ENCODE measurements at regions not wholly inside any gene's neighbourhood (a gene's known extent, or its start where the extent isn't known, plus 50 kb on each side); places are given as distances from the start of the nearest gene placed in this dataset.

DNA sequence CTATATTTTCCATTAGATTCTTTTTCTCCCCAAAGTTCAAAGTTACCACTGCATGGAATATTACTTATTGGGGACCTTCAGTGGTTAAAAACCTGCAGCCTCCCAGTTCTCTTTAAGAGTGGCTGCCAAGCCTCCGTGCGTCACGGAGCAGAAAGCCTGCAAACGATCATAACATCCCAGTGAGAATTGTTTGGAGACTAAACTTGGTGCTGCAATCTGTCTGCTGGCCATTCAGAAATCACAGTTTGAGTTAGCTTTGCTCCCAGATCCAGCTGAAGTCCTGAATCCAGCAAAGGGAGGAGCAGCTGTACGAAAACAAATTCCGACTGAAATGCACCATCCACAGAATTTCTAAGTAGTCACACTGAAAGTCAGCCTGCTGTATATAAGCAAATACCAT, 213.5 kb upstream of the PDE10A start:
- H3K27ac ChIP-seq (ENCODE audit: low read depth, low read length): no peak overlapping the region
- ChIA-PET CTCF (no interaction called here), POLR2A (no interaction called here)
- Mint-ChIP-seq H3K4me1 (no peaks in the 10 kb centered on the region), H3K9me3 (peaks cover 0 to 16% (median 2%) of the 10 kb centered on the region in 11 donors), H3K36me3 (peaks cover 0 to 5% (median 0%) of the 10 kb centered on the region in 5 donors), H3K4me3 (no peak overlapping the region), H3K27me3 (peaks cover 12 to 31% (median 16%) of the 10 kb centered on the region in 5 donors), H3K27ac (no peak overlapping the region)
- no peak overlapping the region for H3K4me3 ChIP-seq (ENCODE audit: low read length)
- no peaks in the 10 kb centered on the region for H3K27me3 ChIP-seq (ENCODE audit: control insufficient read depth in 2 of 2, insufficient read depth in 2 of 2, low read length in 2 of 2)
- H3K9me3 ChIP-seq (ENCODE audit: control insufficient read depth in 2 of 3, low read length in 3 of 3): no peaks in the 10 kb centered on the region
- DNase-seq (no peak), ATAC-seq (no peak)
- no peaks in the 10 kb centered on the region for H3K4me1 ChIP-seq (ENCODE audit: control insufficient read depth in 2 of 2, insufficient read depth in 2 of 2, low read length in 2 of 2)
- intact Hi-C loops (cut with micrococcal nuclease): no loop called here
- no peaks in the 10 kb centered on the region for H3K36me3 ChIP-seq (ENCODE audit: control insufficient read depth in 2 of 3, insufficient read depth in 3 of 3, low read length in 3 of 3)

- ATAC-seq: no peak
- Mint-ChIP-seq H3K27me3 (peaks cover 11 to 37% (median 14%) of the 10 kb centered on the region in 5 donors), H3K36me3 (peaks cover 0 to 5% (median 0%) of the 10 kb centered on the region in 5 donors), H3K9me3 (peaks cover 0 to 22% (median 2%) of the 10 kb centered on the region in 11 donors), H3K4me3 (no peak overlapping the region), H3K4me1 (no peaks in the 10 kb centered on the region), H3K27ac (no peak overlapping the region)
- no peaks in the 10 kb centered on the region for H3K36me3 ChIP-seq (ENCODE audit: control insufficient read depth in 2 of 3, insufficient read depth in 3 of 3, low read length in 3 of 3)
- H3K27ac ChIP-seq (ENCODE audit: low read depth, low read length): no peak overlapping the region
- H3K27me3 ChIP-seq (ENCODE audit: control insufficient read depth in 2 of 2, insufficient read depth in 2 of 2, low read length in 2 of 2): no peaks in the 10 kb centered on the region
- no peak overlapping the region for H3K4me3 ChIP-seq (ENCODE audit: low read length)
- DNase-seq: no peak
- ChIA-PET CTCF (no interaction called here), POLR2A (no interaction called here)
- no peaks in the 10 kb centered on the region for H3K4me1 ChIP-seq (ENCODE audit: control insufficient read depth in 2 of 2, insufficient read depth in 2 of 2, low read length in 2 of 2)
- H3K9me3 ChIP-seq (ENCODE audit: control insufficient read depth in 2 of 3, low read length in 3 of 3): no peaks in the 10 kb centered on the region
- intact Hi-C loops (cut with micrococcal nuclease): no loop called here
Observed at GRCh38 chr6:165875946-165876345, 212.9 kb upstream of the PDE10A start.

DNA sequence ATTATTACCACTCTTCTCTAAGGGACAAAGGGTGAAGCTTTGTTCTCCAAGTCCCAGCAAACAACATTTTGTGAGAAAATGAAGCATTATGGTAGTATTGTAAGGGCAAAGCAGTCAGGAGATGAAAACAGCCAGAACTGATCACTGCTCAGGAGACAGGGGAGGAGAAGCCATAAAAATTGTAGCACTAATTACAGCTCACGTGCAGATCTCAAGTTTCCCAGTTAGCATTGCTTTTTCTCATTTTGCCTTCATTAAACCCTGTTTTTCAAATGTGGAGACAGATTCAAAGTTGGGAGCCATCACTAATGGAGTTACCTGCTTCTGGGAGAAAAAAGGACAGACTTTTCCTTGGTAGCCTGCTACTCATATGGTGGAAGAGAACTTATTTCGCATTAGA, 210.9 kb upstream of the PDE10A start:
- Mint-ChIP-seq H3K4me3 (no peak overlapping the region), H3K27me3 (peaks cover 10 to 47% (median 14%) of the 10 kb centered on the region in 5 donors), H3K27ac (no peak overlapping the region), H3K36me3 (peaks cover 0 to 7% (median 0%) of the 10 kb centered on the region in 5 donors), H3K4me1 (no peaks in the 10 kb centered on the region), H3K9me3 (peaks cover 0 to 40% (median 12%) of the 10 kb centered on the region in 11 donors)
- no peaks in the 10 kb centered on the region for H3K9me3 ChIP-seq (ENCODE audit: control insufficient read depth in 2 of 3, low read length in 3 of 3)
- ChIA-PET POLR2A (no interaction called here), CTCF (no interaction called here)
- H3K27ac ChIP-seq (ENCODE audit: low read depth, low read length): no peak overlapping the region
- H3K27me3 ChIP-seq (ENCODE audit: control insufficient read depth in 2 of 2, insufficient read depth in 2 of 2, low read length in 2 of 2): no peaks in the 10 kb centered on the region
- no peaks in the 10 kb centered on the region for H3K4me1 ChIP-seq (ENCODE audit: control insufficient read depth in 2 of 2, insufficient read depth in 2 of 2, low read length in 2 of 2)
- ATAC-seq (no peak), DNase-seq (no peak)
- intact Hi-C loops (cut with micrococcal nuclease): no loop called here
- H3K36me3 ChIP-seq (ENCODE audit: control insufficient read depth in 2 of 3, insufficient read depth in 3 of 3, low read length in 3 of 3): no peaks in the 10 kb centered on the region
- no peak overlapping the region for H3K4me3 ChIP-seq (ENCODE audit: low read length)

DNA sequence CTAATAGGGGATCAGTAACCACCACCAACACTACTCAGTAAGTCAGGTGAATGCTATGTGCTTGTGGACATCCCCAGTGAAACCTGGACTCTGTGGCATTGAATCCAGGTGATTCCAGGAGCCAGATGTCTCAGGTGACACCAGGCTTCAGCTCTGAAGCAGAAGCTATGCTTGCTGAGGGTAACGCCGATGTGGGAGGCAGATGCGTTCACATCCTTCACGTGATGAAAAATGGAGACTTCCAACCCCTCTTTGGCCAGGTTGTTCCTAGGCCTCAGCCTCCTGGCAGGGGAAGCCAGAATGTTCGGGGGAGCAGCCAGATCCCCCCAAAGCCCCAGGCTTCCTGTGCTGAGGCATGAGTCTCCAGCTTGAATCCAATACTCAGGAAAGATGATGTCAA, 209.8 kb upstream of the PDE10A start:
- no peak overlapping the region for H3K4me3 Mint-ChIP-seq
- Histone ChIP-seq H3K27ac (ENCODE audit: low read depth, low read length) (no peak overlapping the region), H3K27me3 (ENCODE audit: control insufficient read depth in 2 of 2, insufficient read depth in 2 of 2, low read length in 2 of 2) (no peaks in the 10 kb centered on the region), H3K4me1 (ENCODE audit: control insufficient read depth in 2 of 2, insufficient read depth in 2 of 2, low read length in 2 of 2) (no peaks in the 10 kb centered on the region), H3K4me3 (ENCODE audit: low read length) (no peak overlapping the region), H3K36me3 (ENCODE audit: control insufficient read depth in 2 of 3, insufficient read depth in 3 of 3, low read length in 3 of 3) (no peaks in the 10 kb centered on the region), H3K9me3 (ENCODE audit: control insufficient read depth in 2 of 3, low read length in 3 of 3) (no peaks in the 10 kb centered on the region)
- intact Hi-C loops (cut with micrococcal nuclease): no loop called here
- H3K9me3 Mint-ChIP-seq: peaks cover 2 to 38% (median 14%) of the 10 kb centered on the region in 11 donors
- ChIA-PET POLR2A (no interaction called here), CTCF (no interaction called here)
- ATAC-seq (no peak), DNase-seq (no peak)
- peaks cover 0 to 7% (median 0%) of the 10 kb centered on the region in 5 donors for H3K36me3 Mint-ChIP-seq
- peaks cover 9 to 38% (median 11%) of the 10 kb centered on the region in 5 donors for H3K27me3 Mint-ChIP-seq
- no peak overlapping the region for H3K27ac Mint-ChIP-seq
- no peaks in the 10 kb centered on the region for H3K4me1 Mint-ChIP-seq

GRCh38 chr6:165872311-165872710, 209.3 kb upstream of the PDE10A start:
- H3K27me3 ChIP-seq (ENCODE audit: control insufficient read depth in 2 of 2, insufficient read depth in 2 of 2, low read length in 2 of 2): no peaks in the 10 kb centered on the region
- H3K9me3 Mint-ChIP-seq: peaks cover 2 to 38% (median 16%) of the 10 kb centered on the region in 11 donors
- no peaks in the 10 kb centered on the region for H3K4me1 ChIP-seq (ENCODE audit: control insufficient read depth in 2 of 2, insufficient read depth in 2 of 2, low read length in 2 of 2)
- intact Hi-C loops (cut with micrococcal nuclease): no loop called here
- CTCF ChIA-PET: no interaction called here
- H3K9me3 ChIP-seq (ENCODE audit: control insufficient read depth in 2 of 3, low read length in 3 of 3): no peaks in the 10 kb centered on the region
- POLR2A ChIA-PET: no interaction called here
- no peaks in the 10 kb centered on the region for H3K36me3 ChIP-seq (ENCODE audit: control insufficient read depth in 2 of 3, insufficient read depth in 3 of 3, low read length in 3 of 3)
- ATAC-seq: no peak
- H3K4me1 Mint-ChIP-seq: no peaks in the 10 kb centered on the region
- H3K27ac ChIP-seq (ENCODE audit: low read depth, low read length): no peak overlapping the region
- no peak for DNase-seq
- H3K4me3 Mint-ChIP-seq: no peak overlapping the region
- no peak overlapping the region for H3K27ac Mint-ChIP-seq
- no peak overlapping the region for H3K4me3 ChIP-seq (ENCODE audit: low read length)
- peaks cover 0 to 7% (median 0%) of the 10 kb centered on the region in 5 donors for H3K36me3 Mint-ChIP-seq
- peaks cover 8 to 35% (median 9%) of the 10 kb centered on the region in 5 donors for H3K27me3 Mint-ChIP-seq

DNA sequence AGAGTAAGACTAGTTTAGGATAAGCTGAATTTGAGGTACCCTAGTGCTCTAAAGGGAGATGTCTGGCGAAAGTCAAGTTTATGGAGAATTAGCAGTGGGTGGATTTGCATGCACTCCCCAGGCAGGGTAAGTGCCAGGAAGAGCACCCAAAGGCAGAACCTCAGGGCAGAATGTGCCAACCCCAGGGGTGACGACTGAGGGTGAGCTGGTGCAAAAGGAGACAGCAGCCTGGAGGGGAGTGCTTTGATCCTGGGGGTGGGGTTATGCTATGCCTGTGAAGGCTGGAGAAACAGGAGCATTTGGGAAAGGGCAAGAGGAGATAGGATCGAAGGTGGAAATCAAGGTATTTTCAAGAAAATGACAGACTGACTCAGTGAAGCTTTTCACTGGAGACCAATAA, 208.5 kb upstream of the PDE10A start:
- no peaks in the 10 kb centered on the region for H3K36me3 ChIP-seq (ENCODE audit: control insufficient read depth in 2 of 3, insufficient read depth in 3 of 3, low read length in 3 of 3)
- H3K27me3 ChIP-seq (ENCODE audit: control insufficient read depth in 2 of 2, insufficient read depth in 2 of 2, low read length in 2 of 2): no peaks in the 10 kb centered on the region
- peaks cover 2 to 43% (median 16%) of the 10 kb centered on the region in 11 donors for H3K9me3 Mint-ChIP-seq
- ATAC-seq: no peak
- peaks cover 0 to 7% (median 0%) of the 10 kb centered on the region in 5 donors for H3K36me3 Mint-ChIP-seq
- no peak overlapping the region for H3K4me3 ChIP-seq (ENCODE audit: low read length)
- H3K4me1 ChIP-seq (ENCODE audit: control insufficient read depth in 2 of 2, insufficient read depth in 2 of 2, low read length in 2 of 2): no peaks in the 10 kb centered on the region
- CTCF ChIA-PET: no interaction called here
- H3K27ac ChIP-seq (ENCODE audit: low read depth, low read length): no peak overlapping the region
- H3K9me3 ChIP-seq (ENCODE audit: control insufficient read depth in 2 of 3, low read length in 3 of 3): no peaks in the 10 kb centered on the region
- intact Hi-C loops (cut with micrococcal nuclease): no loop called here
- H3K27me3 Mint-ChIP-seq: peaks cover 5 to 36% (median 12%) of the 10 kb centered on the region in 5 donors
- POLR2A ChIA-PET: no interaction called here
- DNase-seq: no peak
- no peaks in the 10 kb centered on the region for H3K4me1 Mint-ChIP-seq
- H3K4me3 Mint-ChIP-seq: no peak overlapping the region
- no peak overlapping the region for H3K27ac Mint-ChIP-seq

GRCh38 chr6:165869526-165869925, 206.5 kb upstream of the PDE10A start:
- ATAC-seq: no peak
- H3K27ac Mint-ChIP-seq: no peak overlapping the region
- peaks cover 0 to 36% (median 9%) of the 10 kb centered on the region in 5 donors for H3K27me3 Mint-ChIP-seq

More at GRCh38 chr6:165869526-165869925, 206.5 kb upstream of the PDE10A start:
- H3K36me3 ChIP-seq (ENCODE audit: control insufficient read depth in 2 of 3, insufficient read depth in 3 of 3, low read length in 3 of 3): no peaks in the 10 kb centered on the region
- H3K27me3 ChIP-seq (ENCODE audit: control insufficient read depth in 2 of 2, insufficient read depth in 2 of 2, low read length in 2 of 2): no peaks in the 10 kb centered on the region
- Mint-ChIP-seq H3K36me3 (peaks cover 0 to 7% (median 0%) of the 10 kb centered on the region in 5 donors), H3K4me3 (no peak overlapping the region), H3K9me3 (peaks cover 3 to 61% (median 25%) of the 10 kb centered on the region in 11 donors), H3K4me1 (no peaks in the 10 kb centered on the region)
- ChIA-PET POLR2A (no interaction called here), CTCF (no interaction called here)
- DNase-seq: no peak
- H3K4me1 ChIP-seq (ENCODE audit: control insufficient read depth in 2 of 2, insufficient read depth in 2 of 2, low read length in 2 of 2): no peaks in the 10 kb centered on the region
- no peaks in the 10 kb centered on the region for H3K9me3 ChIP-seq (ENCODE audit: control insufficient read depth in 2 of 3, low read length in 3 of 3)
- intact Hi-C loops (cut with micrococcal nuclease): no loop called here
- H3K27ac ChIP-seq (ENCODE audit: low read depth, low read length): no peak overlapping the region
- H3K4me3 ChIP-seq (ENCODE audit: low read length): no peak overlapping the region

Measured in naive thymus-derived CD4-positive, alpha-beta T cell (primary cell).